HG02610 (cell line): ENCODE measurements at regions not wholly inside any gene's neighbourhood (a gene's known extent, or its start where the extent isn't known, plus 50 kb on each side); places are given as distances from the start of the nearest gene placed in this dataset.
"Not testable (repeated sequence)": the region's sequence is repeated elsewhere in the genome, so short reads cannot be mapped to it uniquely, and the experiment has no call there.

ENCODE experiments used
- ATAC-seq: cut with Tn5 transposase; IDR thresholded peaks from one replicate; pipeline ENCODE4 v1.9.1; 2021; ENCODE audit warnings: mild to moderate bottlenecking, moderate library complexity; ENCODE audit not compliant: unreplicated experiment

GRCh38 chr2:116132833-116133232 is 1681.7 kb upstream of the DDX18 start:
- no peak for ATAC-seq

GRCh38 chr2:116133381-116133942 is 1681.0 kb upstream of the DDX18 start:
- no peak for ATAC-seq

GRCh38 chr2:116141891-116142474 is 1672.5 kb upstream of the DDX18 start:
- ATAC-seq, result no peak

- ATAC-seq, result no peak
Measured at GRCh38 chr2:116142644-116143227, 1671.8 kb upstream of the DDX18 start.

GRCh38 chr2:116145031-116145430 is 1669.5 kb upstream of the DDX18 start:
- no peak for ATAC-seq

- no peak for ATAC-seq
Measured at GRCh38 chr2:116148361-116148760, 1666.1 kb upstream of the DDX18 start.

GRCh38 chr2:116153729-116154128 is 1660.8 kb upstream of the DDX18 start:
- ATAC-seq, result no peak

GRCh38 chr2:116160657-116161056 is 1653.8 kb upstream of the DDX18 start:
- ATAC-seq, result no peak

GRCh38 chr2:116162395-116162794 is 1652.1 kb upstream of the DDX18 start:
- no peak for ATAC-seq

- no peak for ATAC-seq
Measured at GRCh38 chr2:116167107-116167506, 1647.4 kb upstream of the DDX18 start.

GRCh38 chr2:116180072-116180471 is 1634.4 kb upstream of the DDX18 start:
- no peak for ATAC-seq

- ATAC-seq, result not testable (repeated sequence)
Measured at GRCh38 chr2:116190684-116191083, 1623.8 kb upstream of the DDX18 start.

GRCh38 chr2:116200086-116200485 is 1614.4 kb upstream of the DDX18 start:
- no peak for ATAC-seq

GRCh38 chr2:116211719-116212118 is 1602.8 kb upstream of the DDX18 start:
- ATAC-seq, result no peak

GRCh38 chr2:116222793-116223192 is 1591.7 kb upstream of the DDX18 start:
- no peak for ATAC-seq

- ATAC-seq, result no peak
Measured at GRCh38 chr2:116223912-116224311, 1590.6 kb upstream of the DDX18 start.

- no peak for ATAC-seq
Measured at GRCh38 chr2:116224610-116225009, 1589.9 kb upstream of the DDX18 start.

GRCh38 chr2:116238511-116238910 is 1576.0 kb upstream of the DDX18 start:
- no peak for ATAC-seq

GRCh38 chr2:116250376-116250775 is 1564.1 kb upstream of the DDX18 start:
- no peak for ATAC-seq

GRCh38 chr2:116264872-116265271 is 1549.6 kb upstream of the DDX18 start:
- no peak for ATAC-seq

GRCh38 chr2:116269040-116269439 is 1545.5 kb upstream of the DDX18 start:
- no peak for ATAC-seq

GRCh38 chr2:116304328-116304727 is 1510.2 kb upstream of the DDX18 start:
- ATAC-seq, result no peak

- no peak for ATAC-seq
Measured at GRCh38 chr2:116317111-116317510, 1497.4 kb upstream of the DDX18 start.
